ENCODE measurements at regions not wholly inside any gene's neighbourhood (a gene's known extent, or its start where the extent isn't known, plus 50 kb on each side); places are given as distances from the start of the nearest gene placed in this dataset.
A peak's percentile ranks its signal among the peaks of the same experiment; 100 is the strongest.

DNA sequence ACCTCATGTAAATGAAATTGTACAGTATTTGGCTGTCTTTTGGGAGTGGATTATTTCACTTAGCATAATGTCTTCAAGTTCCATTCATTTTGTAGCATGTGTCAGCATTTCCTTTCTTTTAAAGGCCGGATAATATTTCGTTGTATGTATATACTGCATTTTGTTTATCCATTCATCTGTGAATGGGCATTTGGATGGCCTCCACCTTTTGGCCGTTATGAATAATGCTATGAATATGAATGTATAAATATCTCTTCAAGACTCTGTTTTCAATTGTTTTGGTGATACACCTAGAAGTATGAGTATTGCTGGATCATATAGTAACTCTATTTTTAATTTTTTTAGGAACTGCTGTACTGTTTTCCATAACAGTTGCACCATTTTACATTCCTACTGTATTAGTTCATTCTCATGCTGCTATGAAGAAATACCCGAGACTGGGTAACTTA lies 164.9 kb downstream of the DYRK2 start:
- H3K4me3 ChIP-seq (ENCODE audit: low read length) = no peak overlapping the region
- H3K9me3 Mint-ChIP-seq = peaks cover 3 to 30% (median 18%) of the 10 kb centered on the region in 11 donors
- no peak overlapping the region for H3K27ac ChIP-seq (ENCODE audit: low read depth, low read length)
- H3K36me3 ChIP-seq (ENCODE audit: control insufficient read depth in 2 of 3, insufficient read depth in 3 of 3, low read length in 3 of 3) = no peaks in the 10 kb centered on the region
- intact Hi-C loops (cut with micrococcal nuclease) = no loop called here
- ChIA-PET CTCF (no interaction called here), POLR2A (no interaction called here)
- no peak for DNase-seq
- no peaks in the 10 kb centered on the region for H3K4me1 ChIP-seq (ENCODE audit: control insufficient read depth in 2 of 2, insufficient read depth in 2 of 2, low read length in 2 of 2)
- no peaks in the 10 kb centered on the region for H3K27me3 ChIP-seq (ENCODE audit: control insufficient read depth in 2 of 2, insufficient read depth in 2 of 2, low read length in 2 of 2)
- no peaks in the 10 kb centered on the region for H3K27me3 Mint-ChIP-seq
- H3K9me3 ChIP-seq (ENCODE audit: control insufficient read depth in 2 of 3, low read length in 3 of 3) = no peaks in the 10 kb centered on the region
- H3K4me1 Mint-ChIP-seq = peaks cover 0 to 12% (median 3%) of the 10 kb centered on the region in 7 donors
- H3K4me3 Mint-ChIP-seq = no peak overlapping the region
- peak overlapping the region in 1 of 9 donors; percentile 51 for H3K27ac Mint-ChIP-seq
- peaks cover 2 to 16% (median 9%) of the 10 kb centered on the region in 5 donors for H3K36me3 Mint-ChIP-seq
- ATAC-seq = no peak

DNA sequence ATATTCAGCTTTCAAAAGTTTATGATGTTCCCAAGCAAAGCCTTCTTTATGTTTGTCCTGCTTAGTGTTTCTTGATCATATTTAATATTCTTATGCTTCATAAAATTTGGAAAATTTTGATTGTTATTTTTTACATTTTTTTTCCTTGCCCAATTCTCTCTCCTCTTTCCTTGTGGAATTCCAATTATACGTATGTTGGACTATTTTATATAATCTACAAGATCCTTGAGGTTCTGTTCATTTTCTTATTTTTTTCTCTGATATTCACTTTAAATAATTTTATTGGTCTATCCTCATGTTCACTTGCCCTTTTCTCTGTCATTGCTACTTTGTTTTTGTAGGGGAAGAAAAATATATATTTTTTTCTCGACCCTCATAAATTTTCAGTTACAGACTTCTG lies 167.7 kb downstream of the DYRK2 start:
- H3K36me3 Mint-ChIP-seq = peaks cover 2 to 16% (median 12%) of the 10 kb centered on the region in 5 donors
- ChIA-PET POLR2A (no interaction called here), CTCF (no interaction called here)
- Histone ChIP-seq H3K4me3 (ENCODE audit: low read length) (no peak overlapping the region), H3K27me3 (ENCODE audit: control insufficient read depth in 2 of 2, insufficient read depth in 2 of 2, low read length in 2 of 2) (no peaks in the 10 kb centered on the region), H3K36me3 (ENCODE audit: control insufficient read depth in 2 of 3, insufficient read depth in 3 of 3, low read length in 3 of 3) (no peaks in the 10 kb centered on the region), H3K9me3 (ENCODE audit: control insufficient read depth in 2 of 3, low read length in 3 of 3) (no peaks in the 10 kb centered on the region), H3K4me1 (ENCODE audit: control insufficient read depth in 2 of 2, insufficient read depth in 2 of 2, low read length in 2 of 2) (no peaks in the 10 kb centered on the region), H3K27ac (ENCODE audit: low read depth, low read length) (no peak overlapping the region)
- no peak for DNase-seq
- intact Hi-C loops (cut with micrococcal nuclease) = no loop called here
- H3K9me3 Mint-ChIP-seq = peaks cover 3 to 30% (median 18%) of the 10 kb centered on the region in 11 donors
- peaks cover 0 to 6% (median 3%) of the 10 kb centered on the region in 7 donors for H3K4me1 Mint-ChIP-seq
- H3K27me3 Mint-ChIP-seq = no peaks in the 10 kb centered on the region
- H3K27ac Mint-ChIP-seq = no peak overlapping the region
- H3K4me3 Mint-ChIP-seq = no peak overlapping the region
- no peak for ATAC-seq

GRCh38 chr12:67818459-67818903 lies 169.9 kb downstream of the DYRK2 start:
- no peak overlapping the region for H3K27ac Mint-ChIP-seq
- no peaks in the 10 kb centered on the region for H3K27me3 Mint-ChIP-seq
- ChIA-PET POLR2A (no interaction called here), CTCF (interaction anchor here (0.6 kb wide), 1 partner anchor 143 kb away, joined by 3 read pairs; no protein-coding TSS in a partner anchor)
- Histone ChIP-seq H3K27me3 (ENCODE audit: control insufficient read depth in 2 of 2, insufficient read depth in 2 of 2, low read length in 2 of 2) (no peaks in the 10 kb centered on the region), H3K9me3 (ENCODE audit: control insufficient read depth in 2 of 3, low read length in 3 of 3) (no peaks in the 10 kb centered on the region), H3K27ac (ENCODE audit: low read depth, low read length) (no peak overlapping the region), H3K36me3 (ENCODE audit: control insufficient read depth in 2 of 3, insufficient read depth in 3 of 3, low read length in 3 of 3) (no peaks in the 10 kb centered on the region), H3K4me1 (ENCODE audit: control insufficient read depth in 2 of 2, insufficient read depth in 2 of 2, low read length in 2 of 2) (no peaks in the 10 kb centered on the region), H3K4me3 (ENCODE audit: low read length) (no peak overlapping the region)
- ATAC-seq = no peak
- H3K9me3 Mint-ChIP-seq = peaks cover 3 to 30% (median 18%) of the 10 kb centered on the region in 11 donors
- peaks cover 2 to 16% (median 12%) of the 10 kb centered on the region in 5 donors for H3K36me3 Mint-ChIP-seq
- H3K4me1 Mint-ChIP-seq = peaks cover 0 to 1% (median 0%) of the 10 kb centered on the region in 7 donors
- intact Hi-C loops (cut with micrococcal nuclease) = no loop called here
- no peak overlapping the region for H3K4me3 Mint-ChIP-seq
- DNase-seq = no peak

DNA sequence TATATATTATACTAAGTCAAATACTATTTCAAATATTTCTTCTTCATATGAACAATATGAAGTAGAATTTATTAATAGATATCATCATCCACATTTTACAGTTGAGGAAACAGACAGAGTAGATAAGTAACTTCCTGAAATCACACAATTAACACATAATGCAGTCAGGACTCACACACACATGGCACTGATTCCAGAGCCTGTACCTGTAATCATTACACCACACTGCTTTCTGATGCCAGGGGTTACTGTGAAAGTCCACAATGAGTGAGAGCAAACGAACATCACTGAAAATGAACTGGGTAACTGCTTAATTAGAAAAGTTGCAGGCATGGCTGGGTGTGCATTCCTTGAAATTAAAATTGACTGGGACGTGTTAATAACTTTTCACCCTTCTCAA lies 169.3 kb upstream of the IFNG-AS1 start:
- H3K27me3 Mint-ChIP-seq = no peaks in the 10 kb centered on the region
- Histone ChIP-seq H3K9me3 (ENCODE audit: control insufficient read depth in 2 of 3, low read length in 3 of 3) (no peaks in the 10 kb centered on the region), H3K4me1 (ENCODE audit: control insufficient read depth in 2 of 2, insufficient read depth in 2 of 2, low read length in 2 of 2) (no peaks in the 10 kb centered on the region), H3K27me3 (ENCODE audit: control insufficient read depth in 2 of 2, insufficient read depth in 2 of 2, low read length in 2 of 2) (no peaks in the 10 kb centered on the region), H3K27ac (ENCODE audit: low read depth, low read length) (no peak overlapping the region), H3K4me3 (ENCODE audit: low read length) (no peak overlapping the region), H3K36me3 (ENCODE audit: control insufficient read depth in 2 of 3, insufficient read depth in 3 of 3, low read length in 3 of 3) (no peaks in the 10 kb centered on the region)
- intact Hi-C loops (cut with micrococcal nuclease) = no loop called here
- ChIA-PET POLR2A (no interaction called here), CTCF (interaction anchor here (0.7 kb wide), 1 partner anchor 683 kb away, joined by 5 read pairs; no protein-coding TSS in a partner anchor)
- no peaks in the 10 kb centered on the region for H3K4me1 Mint-ChIP-seq
- H3K36me3 Mint-ChIP-seq = peaks cover 2 to 16% (median 12%) of the 10 kb centered on the region in 5 donors
- no peak overlapping the region for H3K27ac Mint-ChIP-seq
- H3K4me3 Mint-ChIP-seq = no peak overlapping the region
- no peak for ATAC-seq
- peaks cover 3 to 30% (median 18%) of the 10 kb centered on the region in 11 donors for H3K9me3 Mint-ChIP-seq
- DNase-seq = no peak

DNA sequence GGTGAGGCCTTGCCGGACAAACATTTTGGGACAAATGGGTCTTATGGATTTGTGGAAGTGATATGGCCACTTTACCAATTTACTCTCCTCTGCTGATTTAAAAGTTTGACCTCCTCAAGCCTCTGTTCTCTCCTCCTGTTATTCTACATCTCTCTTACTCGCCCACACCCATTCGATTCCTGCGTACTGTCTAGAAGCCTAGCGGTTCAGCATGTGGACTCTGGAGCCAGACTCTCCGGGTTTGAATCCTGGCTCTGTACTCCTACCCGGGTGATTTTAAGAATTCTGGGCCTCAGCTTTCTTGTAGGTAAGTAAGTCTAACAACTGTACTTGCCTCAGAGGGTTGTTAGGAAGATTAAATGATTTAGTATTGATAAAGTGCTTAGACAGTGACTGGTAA lies 168.6 kb upstream of the IFNG-AS1 start:
- H3K9me3 ChIP-seq (ENCODE audit: control insufficient read depth in 2 of 3, low read length in 3 of 3) = no peaks in the 10 kb centered on the region
- Mint-ChIP-seq H3K27me3 (no peaks in the 10 kb centered on the region), H3K27ac (no peak overlapping the region), H3K9me3 (peaks cover 3 to 22% (median 14%) of the 10 kb centered on the region in 11 donors), H3K36me3 (peaks cover 2 to 11% (median 8%) of the 10 kb centered on the region in 5 donors), H3K4me3 (no peak overlapping the region), H3K4me1 (no peaks in the 10 kb centered on the region)
- DNase-seq = no peak
- H3K4me3 ChIP-seq (ENCODE audit: low read length) = no peak overlapping the region
- H3K27me3 ChIP-seq (ENCODE audit: control insufficient read depth in 2 of 2, insufficient read depth in 2 of 2, low read length in 2 of 2) = no peaks in the 10 kb centered on the region
- intact Hi-C loops (cut with micrococcal nuclease) = no loop called here
- no peaks in the 10 kb centered on the region for H3K4me1 ChIP-seq (ENCODE audit: control insufficient read depth in 2 of 2, insufficient read depth in 2 of 2, low read length in 2 of 2)
- H3K36me3 ChIP-seq (ENCODE audit: control insufficient read depth in 2 of 3, insufficient read depth in 3 of 3, low read length in 3 of 3) = no peaks in the 10 kb centered on the region
- no peak for ATAC-seq
- ChIA-PET CTCF (no interaction called here), POLR2A (no interaction called here)
- no peak overlapping the region for H3K27ac ChIP-seq (ENCODE audit: low read depth, low read length)

- Mint-ChIP-seq H3K4me3 (no peak overlapping the region), H3K4me1 (peaks cover 0 to 3% (median 0%) of the 10 kb centered on the region in 7 donors), H3K9me3 (peaks cover 0 to 4% (median 0%) of the 10 kb centered on the region in 11 donors), H3K36me3 (peaks cover 0 to 4% (median 0%) of the 10 kb centered on the region in 5 donors), H3K27me3 (no peaks in the 10 kb centered on the region), H3K27ac (no peak overlapping the region)
- DNase-seq = no peak
- no peak overlapping the region for H3K4me3 ChIP-seq (ENCODE audit: low read length)
- POLR2A ChIA-PET = no interaction called here
- H3K9me3 ChIP-seq (ENCODE audit: control insufficient read depth in 2 of 3, low read length in 3 of 3) = no peaks in the 10 kb centered on the region
- no peaks in the 10 kb centered on the region for H3K4me1 ChIP-seq (ENCODE audit: control insufficient read depth in 2 of 2, insufficient read depth in 2 of 2, low read length in 2 of 2)
- intact Hi-C loops (cut with micrococcal nuclease) = no loop called here
- CTCF ChIA-PET = no interaction called here
- no peaks in the 10 kb centered on the region for H3K27me3 ChIP-seq (ENCODE audit: control insufficient read depth in 2 of 2, insufficient read depth in 2 of 2, low read length in 2 of 2)
- H3K36me3 ChIP-seq (ENCODE audit: control insufficient read depth in 2 of 3, insufficient read depth in 3 of 3, low read length in 3 of 3) = no peaks in the 10 kb centered on the region
- ATAC-seq = no peak
- H3K27ac ChIP-seq (ENCODE audit: low read depth, low read length) = no peak overlapping the region
These were observed 166.4 kb upstream of the IFNG-AS1 start for GRCh38 chr12:67822826-67823225.

DNA sequence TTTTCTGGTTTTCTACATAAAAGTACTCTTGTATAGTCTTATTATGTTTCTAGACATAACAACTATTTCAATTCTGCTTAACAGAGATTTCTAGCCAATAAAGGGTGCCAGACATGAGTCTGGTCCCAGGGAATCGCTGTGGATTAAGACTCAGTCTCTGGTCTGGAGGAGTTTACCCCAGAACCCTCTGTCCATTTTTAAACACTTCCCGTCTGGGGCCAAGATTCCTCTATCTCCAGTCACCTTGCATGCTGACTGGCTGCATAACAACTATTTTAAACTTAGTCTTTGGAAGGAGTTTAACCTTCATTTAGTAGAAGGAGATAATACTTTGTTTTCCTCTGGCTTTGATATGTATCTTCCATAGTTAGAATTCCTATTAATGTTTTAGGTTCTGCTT lies 163.1 kb upstream of the IFNG-AS1 start:
- H3K27me3 Mint-ChIP-seq = no peaks in the 10 kb centered on the region
- Histone ChIP-seq H3K27me3 (ENCODE audit: control insufficient read depth in 2 of 2, insufficient read depth in 2 of 2, low read length in 2 of 2) (no peaks in the 10 kb centered on the region), H3K27ac (ENCODE audit: low read depth, low read length) (no peak overlapping the region), H3K4me1 (ENCODE audit: control insufficient read depth in 2 of 2, insufficient read depth in 2 of 2, low read length in 2 of 2) (no peaks in the 10 kb centered on the region), H3K9me3 (ENCODE audit: control insufficient read depth in 2 of 3, low read length in 3 of 3) (no peaks in the 10 kb centered on the region), H3K36me3 (ENCODE audit: control insufficient read depth in 2 of 3, insufficient read depth in 3 of 3, low read length in 3 of 3) (no peaks in the 10 kb centered on the region), H3K4me3 (ENCODE audit: low read length) (no peak overlapping the region)
- H3K4me1 Mint-ChIP-seq = peaks cover 0 to 10% (median 0%) of the 10 kb centered on the region in 7 donors
- H3K4me3 Mint-ChIP-seq = no peak overlapping the region
- ChIA-PET POLR2A (no interaction called here), CTCF (no interaction called here)
- ATAC-seq (no peak), DNase-seq (no peak)
- intact Hi-C loops (cut with micrococcal nuclease) = no loop called here
- peaks cover 0 to 10% (median 0%) of the 10 kb centered on the region in 11 donors for H3K9me3 Mint-ChIP-seq
- no peak overlapping the region for H3K27ac Mint-ChIP-seq
- peaks cover 0 to 8% (median 0%) of the 10 kb centered on the region in 5 donors for H3K36me3 Mint-ChIP-seq
